Kidney epithelial cell (primary cell): ENCODE measurements at regions not wholly inside any gene's neighbourhood (a gene's known extent, or its start where the extent isn't known, plus 50 kb on each side); places are given as distances from the start of the nearest gene placed in this dataset.

Experiments used
- DNase-seq: peaks from one replicate; pipeline ENCODE4 v3.0.0-alpha.2; 2010; ENCODE audit warnings: low read depth
- H3K27me3 ChIP-seq: 2 replicates; pipeline ENCODE4 v1.6.0; 2011; ENCODE audit warnings: low read length; ENCODE audit not compliant: control insufficient read depth, insufficient read depth
- H3K36me3 ChIP-seq: 2 replicates; pipeline ENCODE4 v1.5.1; 2011; ENCODE audit warnings: low read length; ENCODE audit not compliant: control insufficient read depth, insufficient read depth
- H3K4me3 ChIP-seq: 2 replicates; pipeline ENCODE4 v1.5.1; 2011; ENCODE audit warnings: low read depth, mild to moderate bottlenecking, control low read depth, low read length
- CTCF ChIP-seq: IDR thresholded peaks from 2 replicates; pipeline ENCODE4 v1.5.1; 2011; ENCODE audit warnings: mild to moderate bottlenecking, moderate library complexity, low read length, control low read depth, inconsistent platforms; ENCODE audit not compliant: insufficient read depth, poor library complexity, severe bottlenecking

GRCh38 chr5:15447209-15447608, 52.8 kb upstream of the FBXL7 start:
- TF ChIP-seq CTCF = no peak
- DNase-seq = no peak
- Histone ChIP-seq H3K4me3 (no peak overlapping the region), H3K36me3 (no peaks in the 10 kb centered on the region), H3K27me3 (no peaks in the 10 kb centered on the region)

DNA sequence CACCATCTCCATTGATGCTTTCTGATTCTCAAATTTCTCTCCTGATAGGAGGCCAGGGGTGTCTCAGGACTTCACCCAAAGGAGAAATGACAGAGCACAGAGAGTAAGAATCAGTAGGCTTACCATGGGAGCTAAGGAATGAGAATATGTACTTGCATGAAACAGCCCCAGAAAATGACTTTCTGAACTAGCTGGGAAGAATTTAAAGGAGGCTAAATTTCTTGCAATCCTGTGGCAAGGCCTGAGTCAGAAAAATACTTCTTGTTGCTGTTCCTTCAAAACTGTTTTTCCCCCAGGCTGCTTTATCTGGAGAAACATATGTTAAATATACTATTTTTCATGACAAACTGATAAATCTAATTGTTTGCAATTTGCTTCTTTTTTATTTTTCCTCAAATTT, 53.4 kb upstream of the FBXL7 start:
- no peak for TF ChIP-seq CTCF
- no peaks in the 10 kb centered on the region for H3K27me3 ChIP-seq
- DNase-seq = no peak
- no peak overlapping the region for H3K4me3 ChIP-seq
- no peaks in the 10 kb centered on the region for H3K36me3 ChIP-seq

DNA sequence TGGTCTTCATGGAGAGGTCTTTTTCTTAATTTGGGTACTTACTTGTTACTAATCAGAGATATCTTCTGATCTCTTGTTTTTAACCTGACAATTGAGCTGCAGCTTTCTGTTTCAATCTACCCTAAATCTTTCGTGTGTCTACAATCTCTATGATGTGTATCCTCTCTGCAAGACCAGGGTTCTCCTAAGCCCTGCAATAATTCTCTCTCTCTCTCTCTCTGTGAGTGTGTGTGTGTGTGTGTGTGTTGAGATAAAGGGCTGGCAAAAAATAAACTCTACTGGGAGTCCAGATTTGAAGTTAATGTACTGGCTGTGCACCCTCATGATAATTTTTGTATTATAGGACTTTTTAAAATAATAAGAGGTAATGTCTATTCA, 57.8 kb upstream of the FBXL7 start:
- DNase-seq = no peak
- TF ChIP-seq CTCF = no peak
- no peaks in the 10 kb centered on the region for H3K27me3 ChIP-seq
- no peaks in the 10 kb centered on the region for H3K36me3 ChIP-seq
- H3K4me3 ChIP-seq = no peak overlapping the region

GRCh38 chr5:15441433-15442192, 58.4 kb upstream of the FBXL7 start:
- H3K4me3 ChIP-seq = no peak overlapping the region
- no peaks in the 10 kb centered on the region for H3K27me3 ChIP-seq
- H3K36me3 ChIP-seq = no peaks in the 10 kb centered on the region
- DNase-seq = no peak
- TF ChIP-seq CTCF = no peak

DNA sequence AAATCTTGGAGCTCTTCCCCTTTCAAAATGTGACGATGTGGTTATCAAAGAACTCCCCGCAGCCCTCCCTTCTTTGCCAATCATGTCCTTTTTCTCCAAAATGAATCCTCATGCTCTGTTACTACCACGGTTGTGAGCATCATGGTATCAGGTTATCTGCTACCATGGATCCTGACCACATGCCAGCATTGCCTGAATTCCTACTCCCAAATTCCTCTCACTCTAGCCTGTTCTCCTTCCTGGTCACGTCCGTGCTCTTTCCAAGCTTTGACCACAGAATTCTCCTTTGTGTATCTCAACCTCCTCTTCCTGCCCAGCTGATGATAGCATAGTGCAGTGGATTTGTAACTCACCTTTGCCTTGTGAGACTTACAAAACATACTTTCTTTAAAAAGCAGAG, 59.5 kb upstream of the FBXL7 start:
- DNase-seq = no peak
- H3K27me3 ChIP-seq = no peaks in the 10 kb centered on the region
- no peak for TF ChIP-seq CTCF
- no peaks in the 10 kb centered on the region for H3K36me3 ChIP-seq
- no peak overlapping the region for H3K4me3 ChIP-seq

GRCh38 chr5:15439801-15440200, 60.2 kb upstream of the FBXL7 start:
- H3K4me3 ChIP-seq = no peak overlapping the region
- DNase-seq = no peak
- H3K36me3 ChIP-seq = no peaks in the 10 kb centered on the region
- no peaks in the 10 kb centered on the region for H3K27me3 ChIP-seq
- no peak for TF ChIP-seq CTCF
